ENCODE measurements at regions not wholly inside any gene's neighbourhood (a gene's known extent, or its start where the extent isn't known, plus 50 kb on each side); places are given as distances from the start of the nearest gene placed in this dataset.

DNA sequence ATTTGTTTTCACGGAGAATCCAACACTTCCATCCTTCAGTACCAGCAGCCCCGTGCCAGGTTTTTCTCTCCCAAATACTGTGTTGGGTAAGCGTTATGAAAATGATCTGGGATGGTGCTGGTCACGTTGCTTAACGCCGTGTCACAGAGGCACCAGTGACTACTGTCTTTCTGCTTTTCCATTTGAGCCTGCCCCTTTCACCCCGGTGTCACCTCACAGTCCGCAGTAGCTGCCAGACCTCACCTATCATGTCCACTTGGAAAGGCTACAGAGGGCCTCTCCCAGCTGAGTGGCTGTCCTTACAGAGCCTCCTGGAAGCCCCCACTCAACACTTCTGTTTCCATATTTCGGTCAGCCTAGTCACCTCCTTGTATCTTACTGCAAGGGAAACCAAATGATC, 176.5 kb upstream of the ARID1B start:
- no TSS peak for BruUV-seq (replicated peaks)

More for the DNA sequence above, 176.5 kb upstream of the ARID1B start:
- DNase-seq (ENCODE audit: low read depth, low spot score) (no peak), ATAC-seq (no peak)
- Histone ChIP-seq H3K27ac (ENCODE audit: low read depth, low read length) (no peak overlapping the region), H3K4me2 (ENCODE audit: low read length) (no peak overlapping the region), H2AFZ (ENCODE audit: low read depth, low read length, poor library complexity, severe bottlenecking) (no peak overlapping the region), H3K36me3 (ENCODE audit: control insufficient read depth in 1 of 2, insufficient read depth in 2 of 2, low read length in 2 of 2) (no peaks in the 10 kb centered on the region), H3K79me2 (ENCODE audit: insufficient read depth, low read length) (no peaks in the 10 kb centered on the region), H4K20me1 (ENCODE audit: insufficient read depth) (no peaks in the 10 kb centered on the region), H3K4me3 (replicated peaks in 1 of 2; ENCODE audit: low read depth in 1 of 2, low read length in 2 of 2) (no peak overlapping the region), H3K9ac (ENCODE audit: low read length) (no peak overlapping the region), H3K4me1 (ENCODE audit: control insufficient read depth in 1 of 2, insufficient read depth in 2 of 2, low read length in 2 of 2) (no peaks in the 10 kb centered on the region), H3K9me2 (ENCODE audit: insufficient read depth) (no peaks in the 10 kb centered on the region), H3K9me3 (ENCODE audit: control insufficient read depth in 1 of 2, insufficient read depth in 1 of 2, low read depth in 1 of 2, low read length in 2 of 2) (no peaks in the 10 kb centered on the region), H3K27me3 (ENCODE audit: insufficient read depth, low read length) (no peaks in the 10 kb centered on the region)
- intact Hi-C loops (cut with micrococcal nuclease) = no loop called here
- ChIA-PET POLR2A (no interaction called here), RAD21 (ENCODE audit: low non-redundant PET in 1 of 2, low total read pairs in 2 of 2, uncharacterized antibody in 2 of 2, unreplicated experiment in 2 of 2) (no interaction called here), CTCF (no interaction called here)
- TF ChIP-seq, protein P1, sequence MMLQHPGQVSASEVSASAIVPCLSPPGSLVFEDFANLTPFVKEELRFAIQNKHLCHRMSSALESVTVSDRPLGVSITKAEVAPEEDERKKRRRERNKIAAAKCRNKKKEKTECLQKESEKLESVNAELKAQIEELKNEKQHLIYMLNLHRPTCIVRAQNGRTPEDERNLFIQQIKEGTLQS (IDR thresholded peaks at IDR 0.05) = no peak
- TF ChIP-seq YY1 (IDR thresholded peaks at IDR 0.05; ENCODE audit: extremely low read depth, insufficient replicate concordance, low read depth, low read length) (no peak), TCF7L2 (IDR thresholded peaks at IDR 0.05; ENCODE audit: borderline replicate concordance, extremely low read depth, insufficient read depth, insufficient read length) (no peak), EZH2phosphoT487 (IDR thresholded peaks at IDR 0.05; ENCODE audit: borderline replicate concordance) (no peak), ZFX (IDR thresholded peaks at IDR 0.05) (no peak), POLR2A (IDR thresholded peaks at IDR 0.05; ENCODE audit: borderline replicate concordance, extremely low read depth, insufficient read depth, insufficient read length) (no peak), JUND (IDR thresholded peaks at IDR 0.05) (no peak), SIN3A (IDR thresholded peaks at IDR 0.05; ENCODE audit: low read depth) (no peak), RAD21 (IDR thresholded peaks at IDR 0.05; ENCODE audit: low read depth) (no peak), EGR1 (IDR thresholded peaks at IDR 0.05; ENCODE audit: low read depth) (no peak), CTCF (IDR thresholded peaks at IDR 0.05 in 2 of 3, conservative IDR thresholded peaks at IDR 0.05 in 1 of 3; ENCODE audit: borderline replicate concordance in 1 of 3, insufficient read depth in 1 of 3, low read depth in 2 of 3, low read length in 2 of 3) (no peak), SP1 (IDR thresholded peaks at IDR 0.05; ENCODE audit: low read depth) (no peak), CEBPB (IDR thresholded peaks at IDR 0.05; ENCODE audit: low read depth) (no peak), ELF1 (IDR thresholded peaks at IDR 0.05; ENCODE audit: borderline replicate concordance, low read depth) (no peak), FOSL1 (IDR thresholded peaks at IDR 0.05; ENCODE audit: low read depth) (no peak), SRF (IDR thresholded peaks at IDR 0.05; ENCODE audit: low read depth) (no peak), CBX3 (IDR thresholded peaks at IDR 0.05; ENCODE audit: low read depth) (no peak)
- TF ChIP-seq, protein P2, sequence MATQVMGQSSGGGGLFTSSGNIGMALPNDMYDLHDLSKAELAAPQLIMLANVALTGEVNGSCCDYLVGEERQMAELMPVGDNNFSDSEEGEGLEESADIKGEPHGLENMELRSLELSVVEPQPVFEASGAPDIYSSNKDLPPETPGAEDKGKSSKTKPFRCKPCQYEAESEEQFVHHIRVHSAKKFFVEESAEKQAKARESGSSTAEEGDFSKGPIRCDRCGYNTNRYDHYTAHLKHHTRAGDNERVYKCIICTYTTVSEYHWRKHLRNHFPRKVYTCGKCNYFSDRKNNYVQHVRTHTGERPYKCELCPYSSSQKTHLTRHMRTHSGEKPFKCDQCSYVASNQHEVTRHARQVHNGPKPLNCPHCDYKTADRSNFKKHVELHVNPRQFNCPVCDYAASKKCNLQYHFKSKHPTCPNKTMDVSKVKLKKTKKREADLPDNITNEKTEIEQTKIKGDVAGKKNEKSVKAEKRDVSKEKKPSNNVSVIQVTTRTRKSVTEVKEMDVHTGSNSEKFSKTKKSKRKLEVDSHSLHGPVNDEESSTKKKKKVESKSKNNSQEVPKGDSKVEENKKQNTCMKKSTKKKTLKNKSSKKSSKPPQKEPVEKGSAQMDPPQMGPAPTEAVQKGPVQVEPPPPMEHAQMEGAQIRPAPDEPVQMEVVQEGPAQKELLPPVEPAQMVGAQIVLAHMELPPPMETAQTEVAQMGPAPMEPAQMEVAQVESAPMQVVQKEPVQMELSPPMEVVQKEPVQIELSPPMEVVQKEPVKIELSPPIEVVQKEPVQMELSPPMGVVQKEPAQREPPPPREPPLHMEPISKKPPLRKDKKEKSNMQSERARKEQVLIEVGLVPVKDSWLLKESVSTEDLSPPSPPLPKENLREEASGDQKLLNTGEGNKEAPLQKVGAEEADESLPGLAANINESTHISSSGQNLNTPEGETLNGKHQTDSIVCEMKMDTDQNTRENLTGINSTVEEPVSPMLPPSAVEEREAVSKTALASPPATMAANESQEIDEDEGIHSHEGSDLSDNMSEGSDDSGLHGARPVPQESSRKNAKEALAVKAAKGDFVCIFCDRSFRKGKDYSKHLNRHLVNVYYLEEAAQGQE (IDR thresholded peaks at IDR 0.05; ENCODE audit: low read depth) = no peak
- TF ChIP-seq, protein P3, sequence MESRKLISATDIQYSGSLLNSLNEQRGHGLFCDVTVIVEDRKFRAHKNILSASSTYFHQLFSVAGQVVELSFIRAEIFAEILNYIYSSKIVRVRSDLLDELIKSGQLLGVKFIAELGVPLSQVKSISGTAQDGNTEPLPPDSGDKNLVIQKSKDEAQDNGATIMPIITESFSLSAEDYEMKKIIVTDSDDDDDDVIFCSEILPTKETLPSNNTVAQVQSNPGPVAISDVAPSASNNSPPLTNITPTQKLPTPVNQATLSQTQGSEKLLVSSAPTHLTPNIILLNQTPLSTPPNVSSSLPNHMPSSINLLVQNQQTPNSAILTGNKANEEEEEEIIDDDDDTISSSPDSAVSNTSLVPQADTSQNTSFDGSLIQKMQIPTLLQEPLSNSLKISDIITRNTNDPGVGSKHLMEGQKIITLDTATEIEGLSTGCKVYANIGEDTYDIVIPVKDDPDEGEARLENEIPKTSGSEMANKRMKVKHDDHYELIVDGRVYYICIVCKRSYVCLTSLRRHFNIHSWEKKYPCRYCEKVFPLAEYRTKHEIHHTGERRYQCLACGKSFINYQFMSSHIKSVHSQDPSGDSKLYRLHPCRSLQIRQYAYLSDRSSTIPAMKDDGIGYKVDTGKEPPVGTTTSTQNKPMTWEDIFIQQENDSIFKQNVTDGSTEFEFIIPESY (IDR thresholded peaks at IDR 0.05; ENCODE audit: extremely low read depth, insufficient replicate concordance, low read length) = no peak
